ENCODE measurements at regions not wholly inside any gene's neighbourhood (a gene's known extent, or its start where the extent isn't known, plus 50 kb on each side); places are given as distances from the start of the nearest gene placed in this dataset.

DNA sequence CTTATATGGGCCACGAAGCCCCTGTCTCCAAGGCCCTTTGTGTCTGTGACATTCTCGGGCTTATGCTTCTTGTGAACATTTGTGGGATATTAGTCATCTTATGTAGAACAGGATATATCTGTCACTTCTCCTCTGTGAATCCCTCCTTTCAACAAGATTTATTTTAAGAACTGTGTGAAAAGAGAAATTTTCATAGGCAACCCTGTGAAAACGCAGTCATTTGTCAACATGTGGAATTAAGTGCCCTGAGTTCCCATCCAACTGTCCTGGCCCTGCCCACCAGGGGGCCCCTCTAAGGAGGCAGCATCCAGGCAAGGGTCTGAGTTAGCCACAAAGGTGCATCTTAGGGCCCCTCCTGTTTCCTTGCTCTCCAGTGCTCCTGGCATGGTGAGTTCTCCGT lies 76.8 kb upstream of the CHRNA7 start:
- Histone ChIP-seq H3K9ac (ENCODE audit: low read depth, low read length) (no peak overlapping the region), H3K27me3 (ENCODE audit: control insufficient read depth, insufficient read depth, low read length) (no peaks in the 10 kb centered on the region), H3K4me3 (ENCODE audit: low read depth, low read length) (no peak overlapping the region), H3K36me3 (ENCODE audit: control insufficient read depth, insufficient read depth, low read length) (no peaks in the 10 kb centered on the region), H3K4me1 (ENCODE audit: control insufficient read depth, insufficient read depth, low read length) (no peaks in the 10 kb centered on the region), H3K9me3 (ENCODE audit: control insufficient read depth, insufficient read depth, low read length) (no peaks in the 10 kb centered on the region)

DNA sequence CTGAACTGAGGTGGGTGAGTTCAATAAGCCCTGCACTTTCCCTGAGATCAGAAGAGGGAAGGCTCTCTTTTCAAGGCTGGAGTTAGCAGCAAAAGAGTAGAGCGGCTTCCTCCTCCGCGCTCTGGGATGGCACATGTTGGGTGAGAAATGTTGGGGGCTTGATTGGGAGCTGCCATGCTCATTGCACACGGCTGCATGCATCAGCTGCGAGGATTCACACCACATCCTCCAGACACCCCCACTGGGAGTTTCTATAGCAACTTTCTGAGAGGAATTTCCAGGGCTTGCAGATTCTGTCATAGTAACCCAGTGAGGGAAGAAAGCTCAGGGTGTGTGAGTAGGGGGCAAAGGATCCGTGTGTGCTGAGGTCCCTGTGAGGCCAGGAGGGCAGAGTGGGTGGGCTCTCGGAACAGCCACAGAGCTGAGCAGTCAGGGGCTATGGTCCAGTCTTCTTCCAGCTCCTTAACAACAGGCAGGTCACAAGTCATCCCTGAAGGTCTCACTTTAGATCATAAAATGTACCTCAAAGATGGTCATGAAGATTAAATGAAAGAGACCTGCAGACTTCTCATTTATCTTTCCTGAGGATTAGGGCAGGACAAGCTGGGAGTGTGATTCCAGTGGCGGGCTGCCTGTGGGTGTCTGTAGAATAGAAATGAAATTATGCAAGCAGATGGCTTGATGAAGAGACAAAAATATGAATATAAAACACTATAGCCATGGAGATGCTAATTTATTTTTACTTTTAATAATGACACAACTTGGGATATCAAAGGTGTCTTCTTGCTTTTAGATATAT lies 75.7 kb upstream of the CHRNA7 start:
- no peaks in the 10 kb centered on the region for H3K27me3 ChIP-seq (ENCODE audit: control insufficient read depth, insufficient read depth, low read length)
- no peaks in the 10 kb centered on the region for H3K36me3 ChIP-seq (ENCODE audit: control insufficient read depth, insufficient read depth, low read length)

DNA sequence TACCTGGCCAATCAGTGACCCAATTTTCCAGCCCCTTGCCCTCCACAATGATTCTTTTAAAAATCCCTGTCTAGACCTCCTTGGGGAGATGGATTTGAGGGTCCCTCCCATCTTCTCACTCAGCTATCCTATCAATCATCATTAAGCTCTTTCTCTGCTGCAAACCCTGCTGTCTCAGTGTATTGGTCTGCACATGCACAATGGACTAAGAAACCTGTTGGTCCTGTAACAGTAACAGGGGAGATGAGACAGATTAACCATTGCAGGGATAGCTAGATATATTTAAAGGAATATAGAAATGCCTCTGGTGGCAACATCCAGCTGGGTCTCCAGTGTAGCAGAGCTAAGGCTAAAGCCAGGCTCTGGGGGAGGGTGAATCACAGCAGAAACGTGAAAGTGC lies 74.6 kb upstream of the CHRNA7 start:
- no peaks in the 10 kb centered on the region for H3K4me1 ChIP-seq (ENCODE audit: control insufficient read depth, insufficient read depth, low read length)
- no peaks in the 10 kb centered on the region for H3K27me3 ChIP-seq (ENCODE audit: control insufficient read depth, insufficient read depth, low read length)
- H3K36me3 ChIP-seq (ENCODE audit: control insufficient read depth, insufficient read depth, low read length) = no peaks in the 10 kb centered on the region
- no peaks in the 10 kb centered on the region for H3K9me3 ChIP-seq (ENCODE audit: control insufficient read depth, insufficient read depth, low read length)
- H3K4me3 ChIP-seq (ENCODE audit: low read depth, low read length) = no peak overlapping the region
- no peak overlapping the region for H3K9ac ChIP-seq (ENCODE audit: low read depth, low read length)

More for the DNA sequence above, 75.7 kb upstream of the CHRNA7 start:
- H3K4me1 ChIP-seq (ENCODE audit: control insufficient read depth, insufficient read depth, low read length) = no peaks in the 10 kb centered on the region
- no peak overlapping the region for H3K9ac ChIP-seq (ENCODE audit: low read depth, low read length)
- H3K9me3 ChIP-seq (ENCODE audit: control insufficient read depth, insufficient read depth, low read length) = no peaks in the 10 kb centered on the region
- H3K4me3 ChIP-seq (ENCODE audit: low read depth, low read length) = no peak overlapping the region

DNA sequence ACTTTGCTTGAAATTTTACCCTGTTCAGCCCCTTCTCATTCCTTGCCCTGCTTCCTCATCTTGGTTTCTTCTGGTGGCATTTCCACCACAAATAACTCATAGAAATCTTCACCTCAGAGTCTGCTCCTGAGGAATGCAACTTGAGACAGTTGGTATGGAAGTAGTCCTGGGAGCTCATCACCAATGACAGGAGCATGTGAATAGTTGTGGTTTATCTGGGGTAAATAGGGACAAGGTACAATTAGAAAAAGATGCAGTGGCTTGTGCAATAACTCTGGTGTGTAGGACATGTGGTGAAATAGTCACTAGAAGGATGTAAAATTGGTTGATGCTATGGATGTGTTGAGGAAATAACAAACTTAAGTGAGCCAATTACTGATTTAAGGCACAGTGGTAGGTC lies 72.7 kb upstream of the CHRNA7 start:
- H3K27me3 ChIP-seq (ENCODE audit: control insufficient read depth, insufficient read depth, low read length) = no peaks in the 10 kb centered on the region
- H3K4me1 ChIP-seq (ENCODE audit: control insufficient read depth, insufficient read depth, low read length) = no peaks in the 10 kb centered on the region
- no peaks in the 10 kb centered on the region for H3K9me3 ChIP-seq (ENCODE audit: control insufficient read depth, insufficient read depth, low read length)
- H3K36me3 ChIP-seq (ENCODE audit: control insufficient read depth, insufficient read depth, low read length) = no peaks in the 10 kb centered on the region
- H3K9ac ChIP-seq (ENCODE audit: low read depth, low read length) = no peak overlapping the region
- H3K4me3 ChIP-seq (ENCODE audit: low read depth, low read length) = no peak overlapping the region

DNA sequence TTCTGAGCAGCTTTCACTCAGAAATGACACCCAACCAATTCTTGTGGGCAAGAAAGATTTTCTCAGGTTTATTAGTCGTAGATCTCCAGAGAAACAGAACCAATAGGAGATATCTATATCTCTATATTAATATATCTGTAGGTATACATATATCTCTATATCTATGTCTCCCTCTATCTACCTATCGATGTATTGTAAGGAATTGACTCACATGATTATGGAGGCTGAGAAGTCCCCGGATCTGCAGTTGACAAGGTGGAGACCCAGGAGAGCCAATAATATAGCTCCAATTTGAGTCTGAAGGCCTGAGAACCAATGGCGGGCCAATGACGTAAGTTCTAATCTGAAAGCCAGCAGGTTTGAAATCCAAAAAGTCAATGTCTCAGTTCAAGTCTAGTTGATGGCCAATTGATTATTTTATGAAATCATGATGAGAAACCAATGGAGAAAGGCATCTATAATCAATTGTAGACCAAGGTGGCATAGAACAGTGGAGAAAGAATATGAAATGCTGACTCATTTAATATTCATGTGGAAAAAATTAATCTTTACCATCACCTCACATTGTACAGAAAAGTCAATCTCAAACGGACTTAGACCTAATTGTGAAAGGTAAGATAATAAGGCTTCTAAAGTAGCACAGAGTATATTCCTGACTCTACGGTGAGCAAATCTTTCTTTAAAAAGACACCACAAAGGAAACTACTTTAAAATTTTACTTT lies 65.6 kb upstream of the CHRNA7 start:
- no peak overlapping the region for H3K9ac ChIP-seq (ENCODE audit: low read depth, low read length)
- no peaks in the 10 kb centered on the region for H3K9me3 ChIP-seq (ENCODE audit: control insufficient read depth, insufficient read depth, low read length)
- no peaks in the 10 kb centered on the region for H3K4me1 ChIP-seq (ENCODE audit: control insufficient read depth, insufficient read depth, low read length)

DNA sequence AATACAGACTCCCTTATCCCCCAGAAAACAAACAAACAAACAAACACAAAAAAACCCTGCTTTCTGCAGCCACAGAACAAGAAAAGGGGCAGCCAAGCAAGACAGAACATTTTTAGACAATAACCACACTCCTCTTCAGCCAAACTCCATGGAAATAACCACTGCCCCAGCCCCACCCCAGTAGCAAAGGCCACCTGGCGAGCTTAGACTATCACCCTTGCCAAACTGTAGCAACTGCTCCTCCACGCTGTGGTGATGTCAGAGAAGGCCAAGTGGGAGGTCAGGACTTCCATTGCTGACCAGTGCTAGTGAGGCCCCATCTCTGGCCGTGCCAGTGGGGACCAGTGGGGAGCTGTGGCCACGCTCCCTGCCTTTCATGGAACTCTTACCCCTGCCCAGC lies 60.3 kb upstream of the CHRNA7 start:
- H3K4me1 ChIP-seq (ENCODE audit: control insufficient read depth, insufficient read depth, low read length) = no peaks in the 10 kb centered on the region
- no peaks in the 10 kb centered on the region for H3K27me3 ChIP-seq (ENCODE audit: control insufficient read depth, insufficient read depth, low read length)
- H3K9ac ChIP-seq (ENCODE audit: low read depth, low read length) = no peak overlapping the region
- no peak overlapping the region for H3K4me3 ChIP-seq (ENCODE audit: low read depth, low read length)
- H3K36me3 ChIP-seq (ENCODE audit: control insufficient read depth, insufficient read depth, low read length) = no peaks in the 10 kb centered on the region
- H3K9me3 ChIP-seq (ENCODE audit: control insufficient read depth, insufficient read depth, low read length) = no peaks in the 10 kb centered on the region

More for the DNA sequence above, 65.6 kb upstream of the CHRNA7 start:
- Histone ChIP-seq H3K4me3 (ENCODE audit: low read depth, low read length) (no peak overlapping the region), H3K27me3 (ENCODE audit: control insufficient read depth, insufficient read depth, low read length) (no peaks in the 10 kb centered on the region), H3K36me3 (ENCODE audit: control insufficient read depth, insufficient read depth, low read length) (no peaks in the 10 kb centered on the region)

DNA sequence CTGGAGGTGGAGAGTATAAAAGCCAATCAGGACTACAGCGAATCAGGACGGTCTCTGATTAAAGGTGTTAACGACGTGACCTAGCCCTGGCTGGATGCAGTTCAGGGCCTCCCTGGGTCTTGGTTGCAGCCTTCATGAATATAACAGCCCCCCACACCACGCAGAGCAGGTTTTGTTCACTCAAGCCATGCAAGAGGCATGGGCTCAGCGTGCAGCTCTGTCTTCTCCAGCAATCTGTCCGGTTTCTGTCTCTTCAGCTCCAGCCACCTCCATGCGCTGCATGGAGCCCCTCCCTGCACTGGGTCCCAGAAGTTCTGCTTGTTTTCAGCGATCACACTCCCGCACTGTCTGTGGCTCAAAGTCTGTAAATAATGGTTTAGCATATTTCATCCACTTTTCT lies 57.1 kb upstream of the CHRNA7 start:
- H3K4me1 ChIP-seq (ENCODE audit: control insufficient read depth, insufficient read depth, low read length) = no peaks in the 10 kb centered on the region
- H3K9ac ChIP-seq (ENCODE audit: low read depth, low read length) = no peak overlapping the region
- H3K4me3 ChIP-seq (ENCODE audit: low read depth, low read length) = no peak overlapping the region
- no peaks in the 10 kb centered on the region for H3K36me3 ChIP-seq (ENCODE audit: control insufficient read depth, insufficient read depth, low read length)
- H3K27me3 ChIP-seq (ENCODE audit: control insufficient read depth, insufficient read depth, low read length) = peaks cover 12% of the 10 kb centered on the region
- H3K9me3 ChIP-seq (ENCODE audit: control insufficient read depth, insufficient read depth, low read length) = no peaks in the 10 kb centered on the region

DNA sequence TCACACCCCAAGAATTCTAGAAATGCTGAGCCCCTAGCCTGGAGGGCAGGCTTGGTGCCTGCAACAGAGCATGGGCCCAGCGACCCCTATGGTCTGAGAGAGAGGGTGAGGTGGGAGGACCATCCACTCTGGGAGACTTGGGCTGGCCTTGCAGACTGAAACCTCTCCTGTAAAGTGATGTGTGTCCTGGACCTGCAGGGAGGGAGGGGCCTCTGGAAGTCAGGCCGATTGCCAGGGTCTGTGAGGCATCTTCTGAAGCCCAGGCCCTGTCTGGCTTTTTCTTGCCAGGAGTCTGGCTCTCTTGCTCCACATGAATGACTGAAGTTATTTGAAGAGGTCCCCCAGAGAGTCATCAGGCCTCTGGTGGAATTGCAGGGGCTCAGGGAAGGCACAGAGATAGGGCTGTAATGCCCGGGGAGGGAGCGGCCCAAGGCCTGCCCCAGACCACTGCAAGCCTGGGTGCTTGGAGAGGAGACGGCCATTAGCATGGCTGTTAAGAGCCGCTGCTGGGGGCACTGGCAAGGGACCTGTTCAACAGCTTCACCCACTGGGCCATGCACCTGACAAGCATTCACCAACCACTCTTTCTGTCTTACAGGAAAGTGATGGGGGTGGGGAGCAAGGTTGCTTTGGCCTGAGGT lies 56.0 kb upstream of the CHRNA7 start:
- Histone ChIP-seq H3K27me3 (ENCODE audit: control insufficient read depth, insufficient read depth, low read length) (peaks cover 20% of the 10 kb centered on the region), H3K4me3 (ENCODE audit: low read depth, low read length) (no peak overlapping the region), H3K36me3 (ENCODE audit: control insufficient read depth, insufficient read depth, low read length) (no peaks in the 10 kb centered on the region), H3K4me1 (ENCODE audit: control insufficient read depth, insufficient read depth, low read length) (no peaks in the 10 kb centered on the region), H3K9ac (ENCODE audit: low read depth, low read length) (no peak overlapping the region), H3K9me3 (ENCODE audit: control insufficient read depth, insufficient read depth, low read length) (no peaks in the 10 kb centered on the region)

DNA sequence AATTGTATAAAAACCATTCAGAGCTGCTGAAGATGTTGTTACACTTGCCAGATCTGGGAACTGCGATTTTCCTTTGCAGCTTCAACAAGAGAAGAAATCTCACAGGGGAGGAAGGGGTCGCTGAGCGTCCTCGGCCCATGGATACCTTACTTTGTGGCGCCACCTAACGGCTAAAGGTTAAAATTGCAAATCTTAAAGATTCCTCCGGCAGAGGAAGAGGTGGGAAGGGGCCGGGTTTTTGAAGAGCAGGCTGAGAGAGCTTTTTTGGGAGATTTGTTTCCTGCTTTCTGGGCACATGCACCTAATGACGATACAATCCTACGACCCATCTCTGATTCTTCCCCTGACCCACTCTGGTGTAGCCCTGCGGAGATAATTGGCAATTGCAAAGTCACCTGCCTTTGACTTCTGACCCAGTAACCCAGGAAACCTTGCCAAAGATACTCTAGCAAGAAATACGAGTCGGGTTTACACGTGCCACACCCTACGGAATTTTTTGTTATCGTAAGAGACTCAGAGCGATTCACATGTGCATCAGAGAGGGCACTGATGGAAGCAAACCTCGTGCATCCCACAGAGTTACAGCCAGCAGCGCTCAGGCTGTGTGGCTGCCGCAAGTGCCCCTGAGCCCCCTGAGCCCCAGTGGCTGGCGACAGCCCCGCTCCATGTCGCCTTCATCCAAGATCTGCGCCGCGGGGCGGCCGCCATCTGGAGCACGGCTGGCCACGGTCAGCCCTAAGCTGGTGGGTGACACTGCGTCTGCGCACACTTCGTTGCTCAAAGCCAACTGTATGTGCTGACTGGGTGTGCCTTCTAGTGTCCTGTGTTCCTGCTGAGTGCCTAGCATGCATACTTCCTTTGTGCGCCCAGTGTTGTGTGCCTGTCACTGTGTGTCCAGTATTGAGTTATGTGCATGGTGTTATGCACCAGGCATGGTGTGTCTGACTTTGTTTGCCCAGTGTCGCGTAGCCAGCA lies 55.2 kb upstream of the CHRNA7 start:
- no peaks in the 10 kb centered on the region for H3K36me3 ChIP-seq (ENCODE audit: control insufficient read depth, insufficient read depth, low read length)
- no peaks in the 10 kb centered on the region for H3K9me3 ChIP-seq (ENCODE audit: control insufficient read depth, insufficient read depth, low read length)
- peaks cover 20% of the 10 kb centered on the region for H3K27me3 ChIP-seq (ENCODE audit: control insufficient read depth, insufficient read depth, low read length)
- H3K4me1 ChIP-seq (ENCODE audit: control insufficient read depth, insufficient read depth, low read length) = no peaks in the 10 kb centered on the region
- no peak overlapping the region for H3K9ac ChIP-seq (ENCODE audit: low read depth, low read length)
- peak overlapping the region; percentile 7 for H3K4me3 ChIP-seq (ENCODE audit: low read depth, low read length)

DNA sequence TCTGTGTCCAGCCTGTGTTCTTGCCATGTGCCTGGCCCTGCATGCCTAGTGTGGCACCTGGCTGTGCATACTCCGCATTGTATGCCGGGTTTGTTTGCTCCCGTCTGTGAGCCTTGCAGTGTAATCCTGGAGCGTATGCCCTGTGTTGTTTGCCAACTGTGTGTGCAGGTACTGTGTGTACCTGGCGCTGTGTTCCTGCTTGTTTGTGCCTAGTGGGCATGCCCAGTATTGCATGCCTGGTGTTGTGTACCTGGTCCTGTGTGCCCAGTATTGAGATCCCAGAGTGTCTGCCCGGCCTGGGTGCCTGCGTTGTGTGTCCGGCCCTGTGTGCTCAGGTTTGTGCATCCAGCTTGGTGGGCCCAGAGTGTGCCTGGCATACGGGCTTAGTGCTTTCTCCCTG lies 54.5 kb upstream of the CHRNA7 start:
- Histone ChIP-seq H3K36me3 (ENCODE audit: control insufficient read depth, insufficient read depth, low read length) (no peaks in the 10 kb centered on the region), H3K9me3 (ENCODE audit: control insufficient read depth, insufficient read depth, low read length) (no peaks in the 10 kb centered on the region), H3K4me1 (ENCODE audit: control insufficient read depth, insufficient read depth, low read length) (no peaks in the 10 kb centered on the region), H3K9ac (ENCODE audit: low read depth, low read length) (no peak overlapping the region), H3K4me3 (ENCODE audit: low read depth, low read length) (peak overlapping the region; percentile 7), H3K27me3 (ENCODE audit: control insufficient read depth, insufficient read depth, low read length) (peaks cover 20% of the 10 kb centered on the region)

DNA sequence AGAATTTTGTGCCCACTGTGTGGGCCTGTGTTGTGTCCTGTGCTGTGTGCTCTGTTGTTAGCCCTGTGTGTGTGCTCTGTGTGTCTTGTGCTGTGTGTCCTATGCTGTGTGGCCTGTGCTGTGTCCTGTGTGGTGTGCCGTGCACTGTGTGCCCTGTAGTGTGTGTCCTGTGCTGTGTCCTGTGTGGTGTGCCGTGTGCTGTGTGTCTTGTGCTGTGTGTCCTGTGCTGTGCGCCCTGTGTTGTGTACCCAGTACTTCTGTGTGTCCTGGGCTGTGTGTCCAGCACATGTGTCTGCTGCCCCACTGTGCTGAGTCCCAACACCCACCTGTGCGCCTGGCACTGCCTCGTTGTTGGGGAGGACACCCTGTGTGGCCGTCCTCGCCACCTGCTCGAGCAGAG lies 53.2 kb upstream of the CHRNA7 start:
- Histone ChIP-seq H3K9me3 (ENCODE audit: control insufficient read depth, insufficient read depth, low read length) (no peaks in the 10 kb centered on the region), H3K36me3 (ENCODE audit: control insufficient read depth, insufficient read depth, low read length) (no peaks in the 10 kb centered on the region), H3K9ac (ENCODE audit: low read depth, low read length) (no peak overlapping the region), H3K27me3 (ENCODE audit: control insufficient read depth, insufficient read depth, low read length) (peaks cover 20% of the 10 kb centered on the region), H3K4me3 (ENCODE audit: low read depth, low read length) (no peak overlapping the region), H3K4me1 (ENCODE audit: control insufficient read depth, insufficient read depth, low read length) (no peaks in the 10 kb centered on the region)

Measured in iPS-15b (cell line).